Suppressor macrophage treated with lipopolysaccharide for 1 hour (primary cell): ENCODE measurements at regions not wholly inside any gene's neighbourhood (a gene's known extent, or its start where the extent isn't known, plus 50 kb on each side); places are given as distances from the start of the nearest gene placed in this dataset.
A peak's percentile ranks its signal among the peaks of the same experiment; 100 is the strongest.
"Not testable (repeated sequence)": the region's sequence is repeated elsewhere in the genome, so short reads cannot be mapped to it uniquely, and the experiment has no call there.

Experiments used
- DNase-seq, 3 donors: peaks; one replicate each; pipeline ENCODE4 v3.0.0-alpha.2; 2020 to 2022

DNA sequence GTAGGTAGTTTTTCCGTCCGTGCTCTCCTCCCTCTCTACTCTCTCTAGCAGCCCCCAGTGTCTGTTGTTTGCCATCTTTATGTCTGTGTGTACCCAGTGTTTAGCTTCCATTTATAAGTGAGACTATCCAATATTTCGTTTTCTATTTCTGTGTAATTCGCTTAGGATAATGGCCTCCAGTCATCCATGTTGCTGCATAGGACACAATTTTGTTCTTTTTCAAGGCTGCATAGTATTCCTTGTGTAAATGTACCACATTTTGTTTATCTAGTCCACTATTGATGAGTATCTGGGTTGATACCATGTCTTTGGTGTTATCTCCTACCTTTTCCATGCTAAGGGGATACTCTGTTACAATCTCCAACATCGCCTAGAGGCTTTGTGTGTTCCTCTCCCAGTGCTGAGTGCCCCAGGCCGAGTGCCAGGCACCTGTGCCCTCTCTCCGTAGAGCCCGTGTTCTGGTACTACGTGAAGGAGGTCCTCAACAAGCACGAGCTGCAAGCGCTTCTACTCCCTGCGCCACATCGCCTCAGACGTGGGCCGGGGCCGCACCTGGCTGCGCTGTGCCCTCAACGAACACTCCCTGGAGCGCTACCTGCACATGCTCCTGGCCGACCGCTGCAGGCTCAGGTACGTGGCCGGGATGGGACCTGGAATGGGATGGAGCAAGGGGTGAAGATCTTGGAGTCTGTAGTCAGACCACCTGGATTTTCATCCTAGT lies 51.0 kb downstream of the NPIPB11 start:
- DNase-seq: not testable (repeated sequence)

- not testable (repeated sequence) for DNase-seq
These were observed 52.1 kb downstream of the NPIPB11 start for GRCh38 chr16:29354449-29354848.

GRCh38 chr16:29352617-29352999 lies 53.9 kb downstream of the NPIPB11 start:
- DNase-seq: peak in 1 of 3 donors; percentile 1

GRCh38 chr16:29351970-29352616 lies 54.4 kb downstream of the NPIPB11 start:
- peak; percentile 23 to 56 (median 31) for DNase-seq

GRCh38 chr16:29351271-29351969 lies 55.1 kb downstream of the NPIPB11 start:
- not testable (repeated sequence) for DNase-seq

DNA sequence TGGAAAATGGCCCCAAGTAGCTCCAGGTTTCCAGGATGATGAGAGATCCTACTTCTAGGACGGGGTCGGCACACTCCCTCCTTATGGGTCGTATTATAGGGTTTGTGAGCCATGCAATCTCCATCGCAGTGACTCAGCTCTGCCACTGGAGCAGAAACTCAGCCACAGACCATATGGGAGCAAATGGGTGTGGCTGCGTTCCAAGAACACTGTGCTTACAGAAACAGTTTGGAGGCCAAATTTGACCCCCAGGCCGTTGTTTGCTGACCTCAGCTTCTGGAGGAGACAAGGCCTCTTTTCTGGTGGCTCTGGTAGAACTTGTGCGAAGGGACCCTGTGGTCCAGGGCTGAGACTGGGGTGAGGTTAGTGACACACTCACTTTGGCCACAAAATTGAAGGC lies 56.5 kb downstream of the NPIPB11 start:
- DNase-seq: peak in 2 of 3 donors; percentile 5 to 18

DNA sequence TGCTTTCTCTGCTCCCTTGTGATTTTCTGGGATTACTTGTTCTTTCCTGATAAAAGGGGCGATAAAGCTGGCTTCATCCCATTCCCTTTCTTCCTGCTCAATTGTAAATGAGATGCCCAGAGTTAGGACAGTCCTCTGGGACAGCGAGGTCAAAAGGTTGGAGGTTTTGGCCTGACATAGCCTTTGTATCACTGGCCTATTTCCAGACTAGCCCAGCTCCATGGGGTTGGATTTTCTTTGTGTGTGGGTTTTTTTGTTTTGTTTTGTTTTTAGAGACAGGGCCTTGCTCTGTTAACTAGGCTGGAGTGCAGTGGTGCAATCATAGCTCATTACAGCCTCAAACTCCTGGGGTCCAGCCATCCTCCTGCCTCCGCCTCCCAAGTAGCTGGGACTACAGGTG lies 57.8 kb downstream of the NPIPB11 start:
- DNase-seq: not testable (repeated sequence)

DNA sequence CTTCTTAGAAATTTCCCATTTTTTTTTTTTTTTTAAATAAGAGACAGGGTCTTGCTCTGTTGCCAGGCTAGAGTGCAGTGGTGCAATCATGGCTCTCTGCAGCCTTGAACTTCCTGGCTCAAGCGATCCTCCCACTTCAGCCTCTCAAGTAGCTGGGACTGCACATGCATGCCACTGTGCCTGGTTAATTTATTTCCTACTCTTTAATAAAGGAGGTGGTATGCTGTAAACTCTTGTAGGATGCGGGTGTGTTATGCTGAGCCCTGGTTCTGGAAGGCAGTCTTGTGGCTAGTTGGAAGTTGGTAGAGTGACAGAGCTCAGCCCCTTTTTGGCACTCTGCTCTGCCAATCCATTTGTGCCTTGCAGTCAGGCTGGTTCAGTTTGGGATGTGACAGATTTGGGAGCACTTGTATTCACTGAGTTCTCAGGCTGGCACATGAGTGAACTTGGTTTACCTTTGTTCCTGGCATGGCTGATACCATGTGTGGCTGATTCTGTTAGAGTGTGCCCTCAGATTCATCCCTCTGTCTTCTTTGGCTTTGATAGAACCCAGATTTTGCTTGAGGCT lies 58.3 kb downstream of the NPIPB11 start:
- not testable (repeated sequence) for DNase-seq

DNA sequence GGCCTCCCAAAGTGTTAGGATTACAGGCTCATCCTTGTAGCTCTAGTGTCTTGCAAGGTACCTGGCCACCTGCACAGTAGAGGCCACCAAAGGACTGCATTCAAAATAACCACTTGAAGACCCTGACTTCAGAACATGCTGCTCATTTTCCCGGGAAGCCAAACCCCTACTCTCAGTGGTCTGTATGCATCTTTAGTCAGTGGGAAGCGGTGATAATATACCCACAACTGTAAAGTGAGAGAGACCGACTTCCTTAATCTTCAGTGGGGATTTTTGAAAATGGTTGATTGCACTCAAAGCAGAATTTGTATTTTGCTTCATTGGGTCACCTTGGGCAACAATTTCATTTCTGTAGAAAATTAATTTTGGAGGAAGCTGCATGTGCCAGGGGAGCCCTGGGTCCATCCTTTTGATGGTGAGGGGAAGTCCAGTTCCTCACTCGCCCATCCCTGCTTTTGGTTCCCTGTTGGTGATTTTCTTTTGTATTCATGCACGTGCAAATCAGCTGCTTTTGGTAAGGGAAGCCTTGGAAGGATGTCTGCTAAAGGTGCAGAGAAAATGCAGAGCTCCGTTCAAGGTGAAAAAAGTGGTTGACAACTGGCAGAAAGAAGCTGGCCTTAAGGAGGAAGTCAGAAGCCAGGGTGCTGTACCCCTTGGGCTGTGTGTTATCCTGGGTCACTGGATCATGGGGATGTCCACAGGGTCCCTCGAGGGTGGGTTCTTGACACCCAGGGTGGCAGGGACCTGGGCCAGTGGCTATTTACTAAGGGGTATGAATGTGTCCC lies 59.5 kb downstream of the NPIPB11 start:
- DNase-seq: peak; percentile 24 to 47 (median 39)

DNA sequence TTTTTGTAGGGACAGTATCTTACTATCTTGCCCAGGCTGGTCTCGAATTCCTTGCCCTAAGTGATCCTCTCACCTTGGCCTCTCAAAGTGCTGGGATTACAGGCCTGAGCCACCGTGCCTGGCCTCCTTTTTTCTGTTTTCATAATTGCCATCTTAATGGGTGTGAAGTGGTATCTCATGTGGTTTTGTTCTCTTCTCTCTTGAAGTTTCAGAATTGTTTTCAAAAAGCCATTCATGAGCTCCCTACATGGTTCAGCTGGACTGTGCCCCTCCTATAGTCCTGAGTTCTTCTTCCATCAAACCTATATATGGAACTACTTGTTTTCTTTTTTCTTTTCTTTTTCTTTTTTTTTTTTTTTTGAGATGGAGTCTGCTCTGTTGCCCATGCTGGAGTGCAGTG lies 60.3 kb downstream of the NPIPB11 start:
- DNase-seq: not testable (repeated sequence)

- DNase-seq: not testable (repeated sequence)
These were observed 63.6 kb downstream of the NPIPB11 start for GRCh38 chr16:29342937-29343336.

DNA sequence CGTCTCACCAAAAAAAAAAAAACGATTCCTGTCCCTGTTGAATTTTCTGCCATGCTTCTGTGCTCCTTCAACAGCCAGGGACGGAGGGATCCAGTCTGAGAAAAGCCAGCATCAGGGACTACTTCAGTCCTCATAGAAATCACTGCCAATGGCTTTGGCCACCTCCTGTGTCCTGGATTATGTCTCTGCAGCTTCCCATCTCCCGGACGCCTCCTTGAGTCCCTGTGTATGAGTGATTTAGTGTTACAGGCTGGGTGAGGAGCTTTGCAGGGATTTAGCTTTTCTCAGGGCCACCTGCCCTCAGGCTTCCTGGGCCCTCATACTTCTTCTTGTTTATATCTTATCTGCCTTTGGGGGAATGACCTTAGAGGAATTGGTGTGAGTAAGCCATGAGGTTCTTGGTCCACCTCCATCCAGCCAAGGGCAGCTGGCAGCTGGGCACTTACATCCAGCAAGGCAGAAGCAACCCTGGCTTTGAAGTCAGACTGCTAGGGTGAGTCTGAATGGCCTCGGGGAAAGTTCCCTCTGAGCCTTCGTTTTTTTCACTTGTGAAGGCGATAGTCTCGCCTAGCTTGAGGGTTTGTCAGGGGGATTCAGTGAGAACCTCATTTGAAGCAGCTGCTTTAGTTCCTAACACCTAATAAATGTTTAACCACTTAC lies 65.6 kb downstream of the NPIPB11 start:
- DNase-seq: not testable (repeated sequence)

DNA sequence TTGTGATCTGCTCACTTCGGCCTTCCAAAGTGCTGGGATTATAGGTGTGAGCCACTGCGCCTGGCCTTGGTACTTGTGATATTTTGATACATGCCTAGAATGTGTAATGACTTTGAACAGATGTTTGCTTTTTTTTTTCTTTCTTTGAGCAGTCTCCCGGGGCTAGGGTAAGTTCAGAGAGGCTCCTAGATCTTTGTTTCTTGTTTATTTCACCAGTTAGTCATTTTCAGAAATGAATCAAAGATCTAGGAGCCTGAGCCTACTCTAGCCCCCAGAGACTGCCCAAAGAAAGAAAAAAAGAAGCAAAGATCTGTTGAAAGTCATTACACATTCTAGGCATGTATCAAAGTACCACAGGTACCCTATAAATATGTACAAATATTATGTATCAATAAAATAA lies 66.3 kb downstream of the NPIPB11 start:
- DNase-seq: not testable (repeated sequence)

DNA sequence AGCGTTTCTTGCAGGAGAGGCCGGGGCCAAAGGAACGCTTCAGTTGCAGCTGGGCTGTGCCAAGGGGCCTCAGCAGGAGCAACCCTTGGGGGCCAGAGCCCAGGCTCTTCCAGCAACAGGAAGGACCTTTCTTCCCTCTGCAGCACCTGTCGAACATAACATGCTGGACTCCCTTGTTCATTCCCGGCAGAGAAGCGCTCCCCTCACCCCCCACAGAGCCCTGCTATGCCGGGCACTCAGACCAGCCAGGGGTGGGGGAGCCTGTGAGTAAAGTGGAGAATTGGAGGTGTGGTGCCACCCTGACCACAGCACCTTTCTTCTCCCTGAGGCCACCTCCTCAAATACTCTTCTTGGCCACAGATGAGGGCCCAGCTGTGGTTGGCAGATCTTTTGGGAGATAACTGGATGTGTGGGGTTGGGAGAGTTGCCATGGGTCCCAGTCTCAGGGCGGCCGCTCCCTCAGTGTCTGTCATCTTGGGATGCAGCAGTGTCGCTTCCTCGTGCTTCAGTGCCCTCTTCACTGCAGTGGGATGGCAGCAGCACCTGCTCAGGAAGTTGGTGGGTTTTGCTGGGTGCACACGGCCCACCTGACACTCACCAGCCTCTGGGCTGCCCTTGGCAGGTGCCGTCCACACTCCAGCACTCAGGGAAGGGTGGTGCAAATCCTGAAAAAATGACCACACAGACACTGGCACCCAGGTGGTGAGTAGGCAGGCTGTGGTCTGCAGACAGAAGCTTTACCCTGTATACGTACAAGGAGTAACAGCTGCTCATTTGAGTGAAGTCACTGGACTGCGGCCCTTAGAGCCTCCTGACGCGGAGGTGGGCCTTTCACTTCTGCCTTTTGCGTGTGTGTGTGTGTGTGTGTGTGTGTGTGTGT lies 67.5 kb downstream of the NPIPB11 start:
- DNase-seq: peak; percentile 33 to 36 (median 35)

GRCh38 chr16:29337385-29337901 lies 69.1 kb downstream of the NPIPB11 start:
- DNase-seq: peak; percentile 32 to 67 (median 60)

DNA sequence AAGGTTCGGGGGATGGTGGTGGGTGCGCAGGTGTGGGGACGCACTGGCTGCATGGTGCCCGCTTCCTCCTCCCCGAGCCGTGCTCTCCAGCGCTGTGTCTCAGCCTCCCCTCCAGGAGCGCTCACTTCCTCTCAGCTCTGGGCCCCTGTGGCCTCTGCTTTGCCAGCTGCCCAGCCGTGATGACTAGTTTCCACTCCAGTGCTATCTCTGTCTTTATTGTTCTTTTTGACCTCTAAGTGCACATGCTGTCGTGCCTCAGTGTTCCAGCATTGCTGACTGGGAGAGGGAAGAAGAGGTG lies 71.0 kb downstream of the NPIPB11 start:
- DNase-seq: peak in 2 of 3 donors; percentile 9 to 31

- not testable (repeated sequence) for DNase-seq
These were observed 71.5 kb downstream of the NPIPB11 start for GRCh38 chr16:29334776-29335548.

GRCh38 chr16:29333492-29334097 lies 72.9 kb downstream of the NPIPB11 start:
- DNase-seq: not testable (repeated sequence)

DNA sequence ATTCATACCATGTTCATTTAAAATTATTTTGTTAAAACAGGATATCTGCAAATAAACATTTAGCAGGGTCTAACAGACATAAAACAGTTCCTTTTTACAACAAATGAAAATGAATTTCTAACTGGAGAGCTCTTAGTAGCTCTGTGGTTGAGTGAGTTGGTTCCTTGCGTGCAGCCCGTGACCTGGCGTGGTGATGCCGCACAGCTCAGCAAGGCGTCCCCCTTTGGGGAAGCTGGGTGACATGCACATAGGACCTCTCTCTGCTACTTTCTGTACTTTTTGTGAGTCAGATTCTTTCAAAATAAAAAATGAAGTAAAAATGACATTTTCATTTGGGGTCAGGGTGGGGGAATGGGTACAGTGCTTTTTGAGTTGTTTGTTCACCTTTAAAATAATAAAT lies 75.9 kb downstream of the NPIPB11 start:
- peak in 2 of 3 donors; percentile 34 to 47 for DNase-seq

DNA sequence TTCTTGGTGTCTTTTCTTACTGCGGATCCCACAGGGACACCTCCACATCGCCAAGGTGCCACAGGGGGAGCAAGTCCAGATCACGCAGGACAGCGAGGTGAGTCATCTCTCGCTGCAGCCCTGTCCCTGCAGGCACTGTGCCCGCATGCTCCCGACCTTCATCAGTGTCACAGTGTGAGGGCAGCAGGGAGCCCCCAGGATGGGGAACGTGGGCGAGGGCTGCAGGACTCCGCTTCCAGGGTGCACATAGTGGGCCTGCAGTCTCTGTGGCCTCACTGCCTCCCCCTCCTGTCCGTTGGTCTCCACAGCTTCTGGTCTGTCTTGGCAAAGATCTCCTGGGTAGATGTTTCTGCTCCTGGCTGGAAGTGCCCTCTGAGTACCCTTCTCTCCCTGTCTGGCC lies 78.0 kb downstream of the NPIPB11 start:
- not testable (repeated sequence) for DNase-seq
